Common myeloid progenitor, CD34-positive (primary cell): ENCODE measurements at regions not wholly inside any gene's neighbourhood (a gene's known extent, or its start where the extent isn't known, plus 50 kb on each side); places are given as distances from the start of the nearest gene placed in this dataset.

Experiments used
- CTCF ChIA-PET: fragments of 350-600 bp; sonication (Branson Sonifier 250); formaldehyde crosslinking; loops from one replicate; lab custom pipeline; 2021; ENCODE audit warnings: antibody characterized with exemption; lab: Charles Lee
- POLR2A ChIA-PET: fragments of 350-600 bp; sonication (Branson Sonifier 250); formaldehyde crosslinking; loops from one replicate; lab custom pipeline; 2021; ENCODE audit warnings: antibody characterized with exemption; lab: Charles Lee
- DNase-seq, 3 donors: peaks; one replicate each; pipeline versions ENCODE4 v3.0.0 to v3.0.0-alpha.2; 2013
- H3K27ac ChIP-seq, 2 experiments: 1 replicate in 1 of 2; 2 replicates in 1 of 2; pipeline ENCODE4 v1.7.0; 2013; ENCODE audit warnings: inconsistent platforms in 2 of 2, low read length in 2 of 2, mild to moderate bottlenecking in 2 of 2, low read depth in 1 of 2, moderate library complexity in 1 of 2; ENCODE audit not compliant: severe bottlenecking in 2 of 2, insufficient read depth in 1 of 2, poor library complexity in 1 of 2
- H3K27me3 ChIP-seq, 5 experiments: replicated peaks in 2 of 5; 1 replicate in 3 of 5; 2 replicates in 2 of 5; pipeline versions ENCODE4 v1.6.1 to v1.7.0; 2013; ENCODE audit warnings: low read length in 4 of 5, mild to moderate bottlenecking in 2 of 5, moderate library complexity in 2 of 5, inconsistent platforms in 1 of 5; ENCODE audit not compliant: insufficient read depth in 5 of 5, control insufficient read depth in 4 of 5
- H3K36me3 ChIP-seq, 4 experiments: 1 replicate in 2 of 4; 2 replicates in 2 of 4; pipeline versions ENCODE4 v1.6.1 to v1.7.0; 2013; ENCODE audit warnings: low read length in 3 of 4, control low read depth in 1 of 4, mild to moderate bottlenecking in 1 of 4; ENCODE audit not compliant: control insufficient read depth in 4 of 4, insufficient read depth in 4 of 4
- H3K4me1 ChIP-seq, 4 experiments: 1 replicate in 3 of 4; 2 replicates in 1 of 4; pipeline versions ENCODE4 v1.6.1 to v1.7.1; 2013; ENCODE audit warnings: low read length in 3 of 4, mild to moderate bottlenecking in 3 of 4, control low read depth in 1 of 4, inconsistent platforms in 1 of 4, moderate library complexity in 1 of 4; ENCODE audit not compliant: control insufficient read depth in 4 of 4, insufficient read depth in 4 of 4; ENCODE audit errors: control extremely low read depth in 1 of 4
- H3K4me3 ChIP-seq, 7 experiments: 1 replicate in 4 of 7; 2 replicates in 3 of 7; pipeline versions ENCODE4 v1.5.1 to v1.7.0; 2013; ENCODE audit warnings: mild to moderate bottlenecking in 7 of 7, low read length in 6 of 7, moderate library complexity in 6 of 7, inconsistent platforms in 2 of 7, low read depth in 2 of 7, control low read depth in 1 of 7; ENCODE audit not compliant: insufficient read depth in 4 of 7, control insufficient read depth in 1 of 7; ENCODE audit errors: extremely low read depth in 1 of 7
- H3K9me3 ChIP-seq, 5 experiments: 1 replicate in 4 of 5; 2 replicates in 1 of 5; pipeline versions ENCODE4 v1.6.1 to v1.7.1; 2013; ENCODE audit warnings: low read length in 4 of 5, mild to moderate bottlenecking in 2 of 5, inconsistent platforms in 1 of 5, low read depth in 1 of 5, moderate library complexity in 1 of 5; ENCODE audit not compliant: control insufficient read depth in 4 of 5, insufficient read depth in 2 of 5; ENCODE audit errors: control extremely low read depth in 1 of 5
- WGBS: methylation state at CpG from one replicate; pipeline ENCODE4 v1.1.5; 2013; ENCODE audit not compliant: insufficient coverage; 5-methylcytosine and 5-hydroxymethylcytosine counted together

- POLR2A ChIA-PET = no interaction called here
- CTCF ChIA-PET = interaction anchor here (1.1 kb wide), 1 partner anchor 30 kb away, joined by 3 read pairs; no protein-coding TSS in a partner anchor
- Histone ChIP-seq H3K27ac (no peak overlapping the region), H3K9me3 (no peaks in the 10 kb centered on the region), H3K36me3 (no peaks in the 10 kb centered on the region), H3K4me3 (no peak overlapping the region), H3K4me1 (no peaks in the 10 kb centered on the region), H3K27me3 (no peaks in the 10 kb centered on the region)
- WGBS = 100% methylated on average over 1 of the region's 1 CpG
- no peak for DNase-seq
These were observed 569.4 kb downstream of the CCDC85A start for GRCh38 chr2:56753182-56753581.

GRCh38 chr2:56754066-56754615, 570.4 kb downstream of the CCDC85A start:
- Histone ChIP-seq H3K27ac (no peak overlapping the region), H3K9me3 (no peaks in the 10 kb centered on the region), H3K4me3 (no peak overlapping the region), H3K27me3 (no peaks in the 10 kb centered on the region), H3K36me3 (no peaks in the 10 kb centered on the region), H3K4me1 (no peaks in the 10 kb centered on the region)
- ChIA-PET POLR2A (no interaction called here), CTCF (interaction anchor here (1.1 kb wide), 1 partner anchor 31 kb away, joined by 3 read pairs; no protein-coding TSS in a partner anchor)
- no peak for DNase-seq
- 94% methylated on average over 7 of the region's 10 CpGs for WGBS

DNA sequence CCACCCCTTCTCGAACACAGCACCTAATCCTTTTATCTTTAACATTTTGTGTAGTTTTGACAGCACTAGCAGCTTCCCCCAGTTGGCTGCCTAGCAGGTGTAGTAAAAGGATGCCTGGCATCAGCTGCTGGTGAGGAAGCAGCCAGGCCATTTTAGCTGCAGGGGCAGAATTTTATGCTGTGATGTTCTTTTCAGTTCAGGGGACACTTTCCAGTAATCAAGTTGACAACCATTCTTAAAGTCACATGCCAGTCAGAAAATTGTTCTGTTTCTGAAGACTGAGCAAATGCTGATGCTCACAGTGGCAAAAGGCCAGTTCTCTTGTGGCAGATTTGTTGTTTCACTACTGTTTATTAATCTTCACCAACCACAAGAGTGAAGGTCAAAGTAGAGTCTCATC, 570.8 kb downstream of the CCDC85A start:
- ChIA-PET CTCF (no interaction called here), POLR2A (no interaction called here)
- Histone ChIP-seq H3K4me3 (no peak overlapping the region), H3K4me1 (no peaks in the 10 kb centered on the region), H3K9me3 (no peaks in the 10 kb centered on the region), H3K36me3 (no peaks in the 10 kb centered on the region), H3K27me3 (no peaks in the 10 kb centered on the region), H3K27ac (no peak overlapping the region)
- no peak for DNase-seq
- WGBS = 100% methylated on average over 1 of the region's 1 CpG

DNA sequence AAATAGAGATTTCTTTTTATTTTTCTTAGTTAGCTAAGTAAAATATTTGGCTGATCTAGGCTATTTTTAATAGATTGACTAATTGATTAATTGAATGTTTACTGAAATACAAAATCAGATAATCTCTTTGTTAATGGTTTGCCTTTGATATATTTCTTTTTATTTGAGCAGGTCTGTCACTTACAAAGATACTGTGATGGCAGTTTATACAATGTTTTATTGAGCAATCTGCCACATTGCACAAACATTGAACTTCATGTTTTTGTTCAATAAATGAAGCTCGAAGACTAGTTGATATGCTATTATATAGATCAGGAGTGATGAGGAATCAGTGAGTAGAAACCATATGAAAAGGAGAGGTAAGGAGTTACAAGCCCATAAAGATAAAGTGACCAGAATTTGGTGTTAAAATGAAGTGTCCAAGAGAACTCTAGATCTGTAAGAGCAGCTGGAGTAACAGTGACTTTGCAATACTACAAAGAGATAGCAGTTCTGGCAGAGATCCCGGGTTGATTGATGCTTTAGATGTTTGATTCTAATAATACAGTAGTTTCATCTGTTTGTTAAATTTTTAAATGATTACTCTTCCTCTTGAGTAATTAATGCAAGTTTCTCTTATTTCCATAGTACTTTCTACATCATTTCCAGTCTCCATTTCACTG, 574.2 kb downstream of the CCDC85A start:
- H3K27me3 ChIP-seq = no peaks in the 10 kb centered on the region
- H3K4me3 ChIP-seq = no peak overlapping the region
- no peaks in the 10 kb centered on the region for H3K4me1 ChIP-seq
- no peak overlapping the region for H3K27ac ChIP-seq
- CTCF ChIA-PET = no interaction called here
- no peak for DNase-seq
- H3K36me3 ChIP-seq = no peaks in the 10 kb centered on the region
- 83% methylated on average over 1 of the region's 2 CpGs for WGBS
- POLR2A ChIA-PET = no interaction called here
- H3K9me3 ChIP-seq = no peaks in the 10 kb centered on the region

DNA sequence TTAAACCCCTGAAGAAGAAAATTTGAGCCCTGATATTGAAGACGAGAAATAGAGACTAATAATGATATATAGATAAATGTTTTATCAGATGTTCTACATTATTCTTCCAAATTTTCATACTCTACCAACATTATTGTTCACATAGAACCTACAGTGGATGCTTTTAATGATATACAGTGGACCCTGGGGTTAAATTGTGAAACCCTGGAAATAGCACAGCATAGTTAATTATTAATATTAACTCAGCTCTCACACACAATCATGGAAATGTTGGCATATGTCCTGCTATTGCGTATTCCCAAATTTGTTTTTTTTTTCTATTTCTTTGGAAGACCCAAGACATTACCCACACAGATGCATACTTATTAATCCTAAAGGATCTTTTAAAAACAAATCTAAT, 579.9 kb downstream of the CCDC85A start:
- H3K4me1 ChIP-seq = no peaks in the 10 kb centered on the region
- WGBS = no CpG with 5 or more reads among the region's 2 CpGs
- DNase-seq = no peak
- H3K9me3 ChIP-seq = no peaks in the 10 kb centered on the region
- H3K36me3 ChIP-seq = no peaks in the 10 kb centered on the region
- ChIA-PET POLR2A (no interaction called here), CTCF (no interaction called here)
- H3K4me3 ChIP-seq = no peak overlapping the region
- H3K27me3 ChIP-seq = no peaks in the 10 kb centered on the region
- no peak overlapping the region for H3K27ac ChIP-seq

- CTCF ChIA-PET = no interaction called here
These were observed 585.2 kb downstream of the CCDC85A start for GRCh38 chr2:56768973-56769372.

DNA sequence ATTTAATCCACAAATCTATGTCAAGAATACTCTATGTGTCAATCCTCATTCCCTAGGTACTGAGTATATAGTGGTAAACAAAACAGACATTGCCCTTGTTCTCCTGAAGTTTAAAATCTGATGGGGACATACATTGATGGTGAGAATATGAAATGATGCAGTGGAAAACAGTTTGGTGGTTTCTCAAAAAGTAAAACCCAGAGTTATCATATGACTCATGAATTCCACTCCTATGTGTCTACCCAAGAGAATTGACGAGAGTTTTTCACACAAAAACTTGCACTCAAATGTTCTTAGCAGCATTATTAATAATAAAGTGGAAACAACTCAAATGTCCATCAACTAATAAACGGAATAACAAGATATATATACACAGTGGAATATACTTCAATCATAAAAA, 586.7 kb downstream of the CCDC85A start:
- WGBS = 100% methylated on average over 1 of the region's 2 CpGs
- H3K4me3 ChIP-seq = no peak overlapping the region

More at GRCh38 chr2:56768973-56769372, 585.2 kb downstream of the CCDC85A start:
- no peak for DNase-seq
- peaks cover 0 to 2% (median 0%) of the 10 kb centered on the region in 5 experiments for H3K9me3 ChIP-seq
- no peaks in the 10 kb centered on the region for H3K36me3 ChIP-seq
- POLR2A ChIA-PET = no interaction called here
- H3K4me3 ChIP-seq = no peak overlapping the region
- no peak overlapping the region for H3K27ac ChIP-seq
- no peaks in the 10 kb centered on the region for H3K27me3 ChIP-seq
- no peaks in the 10 kb centered on the region for H3K4me1 ChIP-seq

More for the DNA sequence above, 586.7 kb downstream of the CCDC85A start:
- DNase-seq = no peak
- Histone ChIP-seq H3K27ac (no peak overlapping the region), H3K9me3 (peaks cover 0 to 2% (median 0%) of the 10 kb centered on the region in 5 experiments), H3K36me3 (no peaks in the 10 kb centered on the region), H3K4me1 (no peaks in the 10 kb centered on the region), H3K27me3 (no peaks in the 10 kb centered on the region)
- POLR2A ChIA-PET = no interaction called here
- CTCF ChIA-PET = no interaction called here
